ENCODE measurements at regions not wholly inside any gene's neighbourhood (a gene's known extent, or its start where the extent isn't known, plus 50 kb on each side); places are given as distances from the start of the nearest gene placed in this dataset.

DNA sequence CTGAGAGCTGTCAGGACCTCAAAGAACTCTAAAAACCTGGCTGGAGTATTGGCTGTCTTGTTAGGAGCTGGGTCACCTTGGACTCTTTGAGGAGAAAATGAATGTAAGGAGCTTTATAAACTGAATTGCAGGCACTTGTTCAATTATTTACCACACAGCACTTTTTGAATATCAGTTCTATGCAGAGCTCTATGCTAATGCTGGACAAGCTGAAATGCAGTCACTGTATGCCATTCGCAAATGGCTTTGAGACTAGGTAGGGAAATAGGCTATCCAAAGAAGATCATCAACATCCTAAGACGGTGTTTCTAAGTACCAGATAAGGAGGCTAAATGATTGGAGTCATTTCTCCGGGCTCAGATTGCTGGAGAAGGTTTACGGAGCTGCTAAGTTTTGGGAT is 333.5 kb downstream of the SIPA1L2 start:
- Histone ChIP-seq H3K27ac (no peak overlapping the region), H3K4me1 (no peaks in the 10 kb centered on the region), H3K79me2 (no peaks in the 10 kb centered on the region), H3K36me3 (ENCODE audit: control insufficient read depth, insufficient read depth, low read length) (no peaks in the 10 kb centered on the region), H3K9ac (no peak overlapping the region), H3K4me2 (ENCODE audit: low read length) (no peak overlapping the region), H3K4me3 (ENCODE audit: low read depth, low read length) (no peak overlapping the region), H3K9me3 (ENCODE audit: control insufficient read depth, low read length) (no peaks in the 10 kb centered on the region), H3K27me3 (ENCODE audit: control insufficient read depth, insufficient read depth, low read length) (no peaks in the 10 kb centered on the region), H2AFZ (no peak overlapping the region)
- TF ChIP-seq CTCF (IDR thresholded peaks at IDR 0.05): no peak

DNA sequence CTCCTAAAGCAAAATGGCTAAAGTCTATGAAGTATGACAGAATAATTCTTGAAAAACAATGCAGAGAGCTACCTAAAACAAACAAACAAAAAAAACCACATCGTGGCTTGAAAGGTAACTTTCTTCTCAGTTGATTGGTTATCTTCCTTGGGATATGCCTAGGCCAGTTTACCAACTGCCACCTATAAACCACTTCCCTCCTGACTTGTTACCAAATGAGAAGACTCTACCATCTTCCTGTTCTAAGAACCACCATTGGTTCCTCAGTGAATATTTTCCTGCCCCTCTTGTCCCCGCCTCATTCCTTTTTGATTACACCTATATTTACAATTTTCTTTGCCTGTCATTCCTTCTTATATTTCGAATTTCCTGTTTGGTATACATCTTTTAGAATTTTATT is 336.6 kb downstream of the SIPA1L2 start:
- TF ChIP-seq CTCF (IDR thresholded peaks at IDR 0.05): no peak
- no peaks in the 10 kb centered on the region for H3K36me3 ChIP-seq (ENCODE audit: control insufficient read depth, insufficient read depth, low read length)
- no peaks in the 10 kb centered on the region for H3K9me3 ChIP-seq (ENCODE audit: control insufficient read depth, low read length)
- H3K27me3 ChIP-seq (ENCODE audit: control insufficient read depth, insufficient read depth, low read length): no peaks in the 10 kb centered on the region
- H2AFZ ChIP-seq: no peak overlapping the region
- no peak overlapping the region for H3K4me3 ChIP-seq (ENCODE audit: low read depth, low read length)
- H3K27ac ChIP-seq: no peak overlapping the region
- H3K4me2 ChIP-seq (ENCODE audit: low read length): no peak overlapping the region
- no peak overlapping the region for H3K9ac ChIP-seq
- H3K4me1 ChIP-seq: no peaks in the 10 kb centered on the region
- no peaks in the 10 kb centered on the region for H3K79me2 ChIP-seq

- H3K4me3 ChIP-seq (ENCODE audit: low read depth, low read length): no peak overlapping the region
- no peaks in the 10 kb centered on the region for H3K36me3 ChIP-seq (ENCODE audit: control insufficient read depth, insufficient read depth, low read length)
- no peak overlapping the region for H3K27ac ChIP-seq
- H3K27me3 ChIP-seq (ENCODE audit: control insufficient read depth, insufficient read depth, low read length): no peaks in the 10 kb centered on the region
- no peaks in the 10 kb centered on the region for H3K4me1 ChIP-seq
- TF ChIP-seq CTCF (IDR thresholded peaks at IDR 0.05): no peak
- H3K9ac ChIP-seq: no peak overlapping the region
- no peaks in the 10 kb centered on the region for H3K9me3 ChIP-seq (ENCODE audit: control insufficient read depth, low read length)
- H3K4me2 ChIP-seq (ENCODE audit: low read length): no peak overlapping the region
- H2AFZ ChIP-seq: no peak overlapping the region
- no peaks in the 10 kb centered on the region for H3K79me2 ChIP-seq
Observed at GRCh38 chr1:232292818-232293217, 337.1 kb downstream of the SIPA1L2 start.

- no peak for TF ChIP-seq CTCF (IDR thresholded peaks at IDR 0.05)
- Histone ChIP-seq H3K9ac (no peak overlapping the region), H2AFZ (no peak overlapping the region), H3K4me1 (no peaks in the 10 kb centered on the region), H3K79me2 (no peaks in the 10 kb centered on the region), H3K36me3 (ENCODE audit: control insufficient read depth, insufficient read depth, low read length) (no peaks in the 10 kb centered on the region), H3K27me3 (ENCODE audit: control insufficient read depth, insufficient read depth, low read length) (no peaks in the 10 kb centered on the region), H3K27ac (no peak overlapping the region), H3K4me2 (ENCODE audit: low read length) (no peak overlapping the region), H3K9me3 (ENCODE audit: control insufficient read depth, low read length) (no peaks in the 10 kb centered on the region), H3K4me3 (ENCODE audit: low read depth, low read length) (no peak overlapping the region)
Observed at GRCh38 chr1:232292239-232292638, 337.7 kb downstream of the SIPA1L2 start.

- H3K27ac ChIP-seq: no peak overlapping the region
Observed at GRCh38 chr1:232291681-232292080, 338.3 kb downstream of the SIPA1L2 start.

More at GRCh38 chr1:232291681-232292080, 338.3 kb downstream of the SIPA1L2 start:
- H3K9ac ChIP-seq: no peak overlapping the region
- no peaks in the 10 kb centered on the region for H3K36me3 ChIP-seq (ENCODE audit: control insufficient read depth, insufficient read depth, low read length)
- H3K4me3 ChIP-seq (ENCODE audit: low read depth, low read length): no peak overlapping the region
- no peaks in the 10 kb centered on the region for H3K27me3 ChIP-seq (ENCODE audit: control insufficient read depth, insufficient read depth, low read length)
- no peak overlapping the region for H3K4me2 ChIP-seq (ENCODE audit: low read length)
- no peaks in the 10 kb centered on the region for H3K9me3 ChIP-seq (ENCODE audit: control insufficient read depth, low read length)
- no peak for TF ChIP-seq CTCF (IDR thresholded peaks at IDR 0.05)
- no peaks in the 10 kb centered on the region for H3K79me2 ChIP-seq
- no peak overlapping the region for H2AFZ ChIP-seq
- no peaks in the 10 kb centered on the region for H3K4me1 ChIP-seq
